ENCODE measurements at regions not wholly inside any gene's neighbourhood (a gene's known extent, or its start where the extent isn't known, plus 50 kb on each side); places are given as distances from the start of the nearest gene placed in this dataset.

- TF ChIP-seq CTCF (tag by site-specific recombination; IDR thresholded peaks at IDR 0.05) (no peak), ZNF704 (tag by site-specific recombination; IDR thresholded peaks at IDR 0.05) (no peak), ZBTB10 (tag by site-specific recombination; IDR thresholded peaks at IDR 0.05) (no peak), KLF16 (tag by site-specific recombination; IDR thresholded peaks at IDR 0.05) (no peak), ZNF18 (tag by site-specific recombination; IDR thresholded peaks at IDR 0.05) (no peak), ZBTB11 (tag by site-specific recombination; conservative IDR thresholded peaks at IDR 0.05; ENCODE audit: low read depth) (no peak)
Observed at GRCh38 chr13:69109891-69110525, 997.6 kb upstream of the ATXN8OS start.
